H1 (cell line): ENCODE measurements at regions not wholly inside any gene's neighbourhood (a gene's known extent, or its start where the extent isn't known, plus 50 kb on each side); places are given as distances from the start of the nearest gene placed in this dataset.

Source experiments
- EP300 ChIP-seq, 2 experiments: IDR thresholded peaks; 1 replicate in 1 of 2; 2 replicates in 1 of 2; pipeline ENCODE4 v1.6.1; 2011 to 2012; ENCODE audit warnings: low read depth in 2 of 2, low read length in 2 of 2, mild to moderate bottlenecking in 2 of 2, borderline replicate concordance in 1 of 2, inconsistent platforms in 1 of 2, moderate library complexity in 1 of 2
- RAD21 ChIP-seq, 2 experiments: IDR thresholded peaks in 1 of 2; conservative IDR thresholded peaks in 1 of 2; 2 replicates each; pipeline ENCODE4 v1.6.1; 2011; ENCODE audit warnings: low read depth in 2 of 2, low read length in 2 of 2, improper control_type of control experiment in 1 of 2, inconsistent platforms in 1 of 2, mild to moderate bottlenecking in 1 of 2, moderate library complexity in 1 of 2

DNA sequence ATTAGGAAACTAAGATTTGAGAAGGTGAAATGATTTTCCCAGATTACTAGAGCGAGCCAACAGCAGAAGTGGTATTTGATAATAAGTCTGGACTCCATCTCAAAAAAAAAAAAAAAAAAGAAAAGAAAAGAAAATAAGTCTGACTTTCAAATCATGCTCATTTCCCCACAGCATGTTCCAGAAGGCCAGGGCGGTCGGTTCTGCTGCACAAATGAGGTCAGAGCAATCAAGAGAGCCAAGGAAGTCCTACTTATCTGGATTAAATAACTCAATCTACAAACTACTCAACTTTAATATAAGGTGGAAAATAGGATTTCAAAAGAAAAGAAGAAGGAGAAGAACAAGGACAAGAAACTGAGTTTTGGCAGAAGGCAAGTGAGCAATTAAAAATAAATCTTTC, 130.4 kb upstream of the RASA1 start (continued):
- TF ChIP-seq RAD21 (IDR thresholded peaks at IDR 0.05 in 1 of 2, conservative IDR thresholded peaks at IDR 0.05 in 1 of 2; ENCODE audit: low read depth in 2 of 2, low read length in 2 of 2) (no peak), EP300 (IDR thresholded peaks at IDR 0.05; ENCODE audit: borderline replicate concordance in 1 of 2, low read depth in 2 of 2, low read length in 2 of 2) (no peak)
- TF ChIP-seq, all 59 proteins: peak for 0
